HG02610 (cell line): ENCODE measurements at regions not wholly inside any gene's neighbourhood (a gene's known extent, or its start where the extent isn't known, plus 50 kb on each side); places are given as distances from the start of the nearest gene placed in this dataset.
"Not testable (repeated sequence)": the region's sequence is repeated elsewhere in the genome, so short reads cannot be mapped to it uniquely, and the experiment has no call there.

Experiments
- ATAC-seq: cut with Tn5 transposase; IDR thresholded peaks from one replicate; pipeline ENCODE4 v1.9.1; 2021; ENCODE audit warnings: mild to moderate bottlenecking, moderate library complexity; ENCODE audit not compliant: unreplicated experiment

DNA sequence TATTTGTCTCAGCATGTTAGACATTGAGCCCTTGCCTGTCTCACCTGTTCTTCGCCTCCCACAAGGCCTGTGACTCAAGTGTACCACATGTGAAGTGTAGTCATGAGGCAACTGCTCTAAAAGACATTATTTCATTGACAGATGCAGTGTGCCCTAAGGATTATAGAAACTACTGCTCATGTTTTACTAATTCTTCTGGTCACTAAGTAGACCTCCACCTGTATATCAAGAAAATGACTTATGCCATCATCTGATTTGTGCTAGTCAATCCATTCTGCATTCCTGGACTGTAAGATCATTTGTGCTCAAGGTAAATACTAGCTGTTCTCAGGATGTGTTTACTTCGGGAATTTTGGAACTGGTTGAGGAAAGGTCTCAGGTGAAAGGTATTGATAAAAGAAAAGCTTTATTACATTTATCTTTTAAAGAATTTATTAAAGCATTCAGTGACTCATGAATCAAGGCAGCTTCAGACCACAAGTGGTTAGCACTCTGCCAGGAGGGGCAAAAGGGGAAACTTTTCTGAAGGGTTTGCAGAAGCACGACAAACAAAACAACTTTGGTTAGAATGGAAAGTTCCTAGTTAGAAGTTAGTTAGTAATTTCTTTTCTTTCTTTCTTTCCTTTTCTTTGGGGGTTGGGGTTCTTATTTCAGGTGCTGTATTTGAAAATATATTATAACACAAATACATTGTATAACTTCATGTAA, 465.3 kb upstream of the CBLB start:
- ATAC-seq = peak; percentile 45

DNA sequence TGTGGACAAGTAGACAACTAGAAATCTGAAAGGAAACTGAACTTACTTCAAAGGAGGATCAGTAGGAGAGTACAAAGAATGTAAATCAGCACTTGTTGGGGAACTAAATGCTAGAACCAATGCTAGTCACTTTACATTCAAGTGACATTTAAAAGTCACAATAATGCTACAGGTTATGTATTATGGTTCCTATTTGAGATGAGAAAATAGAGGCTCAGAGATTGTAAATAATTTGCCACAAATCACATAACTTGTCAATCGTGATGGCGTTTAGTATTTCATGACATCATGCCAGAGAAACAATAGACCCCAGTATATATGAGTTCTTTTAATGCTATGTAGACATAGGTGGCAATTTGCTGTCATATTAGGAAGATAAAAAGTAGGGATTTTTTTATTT, 467.8 kb upstream of the CBLB start:
- no peak for ATAC-seq

DNA sequence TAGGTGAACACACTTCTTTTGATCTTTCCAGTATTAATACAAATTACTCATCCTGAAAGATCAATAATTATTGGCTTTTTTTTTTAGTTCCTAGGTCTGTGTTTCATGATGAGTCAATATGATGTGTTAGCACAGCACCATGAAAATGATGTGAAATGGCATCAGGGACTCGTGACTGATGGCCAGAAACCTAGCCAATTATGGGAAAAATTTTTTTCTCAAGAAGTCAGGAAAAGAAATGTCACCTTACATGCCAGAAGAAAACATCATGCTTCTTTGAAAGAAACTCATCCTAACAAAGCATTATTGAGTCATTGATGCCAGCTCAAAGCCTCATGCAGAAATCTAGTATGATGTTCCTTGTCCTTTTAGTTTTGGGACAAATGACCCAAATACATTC, 468.3 kb upstream of the CBLB start:
- no peak for ATAC-seq

- ATAC-seq = no peak
Observed at GRCh38 chr3:106338582-106339214, 469.9 kb upstream of the CBLB start.

GRCh38 chr3:106339551-106339950, 470.7 kb upstream of the CBLB start:
- no peak for ATAC-seq

DNA sequence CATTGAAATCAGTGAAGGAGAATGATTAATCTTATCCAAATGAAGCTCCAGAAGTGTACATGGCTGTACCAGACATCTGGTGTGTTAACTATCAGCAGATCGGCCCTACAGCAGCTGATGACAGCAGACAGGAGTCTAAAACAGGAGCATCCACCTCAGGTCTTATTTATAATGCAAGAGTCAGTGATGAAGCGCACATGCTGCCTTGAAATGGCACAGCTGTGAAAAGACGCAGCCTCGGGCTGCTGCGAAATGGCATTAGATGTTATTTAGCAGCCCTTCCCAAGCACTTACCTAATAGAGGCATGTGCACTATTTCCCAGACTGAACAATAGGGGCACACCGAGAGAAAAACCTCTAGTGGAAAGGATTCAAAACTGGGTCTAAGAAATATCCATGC, 472.3 kb upstream of the CBLB start:
- ATAC-seq = no peak

GRCh38 chr3:106341586-106342162, 472.9 kb upstream of the CBLB start:
- ATAC-seq = no peak

DNA sequence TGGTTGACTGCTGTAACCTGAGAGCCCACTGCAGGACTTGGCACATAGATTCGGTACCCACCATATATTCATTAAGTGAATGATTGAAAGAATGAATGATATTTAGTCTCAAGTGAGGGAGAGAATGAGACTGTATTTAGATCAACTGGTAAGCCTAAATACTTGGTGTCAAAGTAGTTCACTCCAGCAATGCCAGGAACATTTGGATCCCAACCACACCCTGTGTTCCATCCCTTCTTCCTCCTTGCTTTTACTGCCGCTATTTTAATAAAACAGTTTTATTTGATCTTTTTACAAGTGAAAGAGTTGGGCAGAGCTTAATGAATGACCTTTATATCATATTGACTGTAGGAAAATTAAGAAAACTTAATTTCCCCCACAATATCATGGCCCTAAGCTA, 473.6 kb upstream of the CBLB start:
- no peak for ATAC-seq

DNA sequence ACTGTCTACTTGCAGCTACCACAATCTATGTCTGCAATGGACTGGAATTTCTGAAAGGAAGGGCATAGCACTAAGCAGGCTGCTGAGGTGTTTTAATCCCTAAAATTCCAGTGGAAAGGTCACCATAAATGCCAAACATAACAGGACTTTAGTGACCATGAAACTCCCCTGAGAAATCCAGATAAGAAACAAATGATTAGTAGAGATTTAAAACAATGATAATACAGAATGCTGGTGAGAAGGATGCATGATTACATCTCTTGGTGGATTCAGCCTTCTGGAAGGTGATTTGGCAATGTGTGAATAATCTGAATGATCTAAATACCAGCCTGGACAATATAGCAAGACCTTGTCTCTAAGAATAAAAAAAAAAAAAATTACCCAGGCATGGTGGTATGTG, 475.0 kb upstream of the CBLB start:
- no peak for ATAC-seq

DNA sequence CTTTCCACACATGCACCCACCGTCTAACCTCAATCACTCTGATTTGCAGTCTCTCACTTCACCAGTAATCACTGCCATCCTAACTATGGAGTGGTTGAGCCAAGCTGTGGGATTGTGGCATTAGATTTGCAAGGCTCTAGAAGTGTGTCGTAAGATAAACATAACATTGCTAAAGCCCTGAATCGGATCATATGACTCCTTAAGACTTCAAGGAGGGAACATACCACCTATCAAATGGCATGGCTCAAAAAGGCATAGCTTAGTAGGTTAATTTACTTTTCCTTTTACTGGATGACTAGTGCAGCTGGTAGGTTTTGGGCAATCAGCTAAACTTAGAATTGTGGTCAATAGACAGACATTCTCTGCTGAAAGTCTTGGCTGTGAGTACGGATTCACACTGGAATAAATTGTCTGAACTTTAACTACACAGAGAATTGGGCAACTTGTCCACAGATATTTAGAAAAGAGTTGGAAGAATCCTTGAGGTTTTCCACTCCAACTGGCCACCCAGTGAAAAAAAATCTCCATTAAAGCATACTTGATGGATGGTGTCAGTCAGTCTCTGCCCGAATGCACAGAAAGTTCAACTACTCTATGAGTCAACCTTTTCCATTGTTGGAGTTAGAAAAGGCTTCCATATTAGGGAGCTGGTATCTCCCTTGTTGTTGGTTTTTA, 476.7 kb upstream of the CBLB start:
- no peak for ATAC-seq

- ATAC-seq = no peak
Observed at GRCh38 chr3:106347350-106347749, 478.5 kb upstream of the CBLB start.

GRCh38 chr3:106348139-106348690, 479.4 kb upstream of the CBLB start:
- no peak for ATAC-seq

DNA sequence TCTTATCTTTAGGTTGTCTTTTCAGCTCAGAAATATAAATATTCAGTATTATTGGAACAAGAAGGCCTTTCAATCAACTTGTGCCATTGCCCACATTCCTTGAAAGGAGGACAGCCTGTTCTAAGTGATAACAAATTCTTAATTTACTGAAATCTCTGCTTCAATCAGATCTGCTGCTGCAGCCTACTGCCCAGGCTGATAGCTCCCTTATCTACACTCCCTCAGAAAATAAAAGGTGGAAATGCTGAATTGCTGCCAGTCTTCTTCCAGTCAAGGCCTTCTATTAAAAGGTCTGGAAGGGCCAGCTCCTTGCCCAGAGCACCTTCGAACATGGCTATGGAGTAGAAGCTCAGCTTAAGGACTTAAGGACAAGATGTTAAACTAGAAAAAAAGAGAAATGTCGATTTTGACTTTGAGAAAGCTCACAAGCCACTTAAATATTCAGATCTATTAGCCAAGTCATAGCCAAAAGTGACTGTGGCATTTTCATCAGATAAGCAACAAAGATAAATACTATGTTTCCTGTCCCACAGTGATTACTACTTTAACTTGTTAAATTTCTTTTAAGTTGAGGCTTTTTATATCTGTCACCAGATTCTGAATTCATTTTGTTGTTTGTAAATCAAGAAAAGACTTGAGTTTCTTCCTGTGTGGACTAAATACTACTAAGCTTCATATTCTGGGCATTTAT, 480.5 kb upstream of the CBLB start:
- ATAC-seq = no peak

DNA sequence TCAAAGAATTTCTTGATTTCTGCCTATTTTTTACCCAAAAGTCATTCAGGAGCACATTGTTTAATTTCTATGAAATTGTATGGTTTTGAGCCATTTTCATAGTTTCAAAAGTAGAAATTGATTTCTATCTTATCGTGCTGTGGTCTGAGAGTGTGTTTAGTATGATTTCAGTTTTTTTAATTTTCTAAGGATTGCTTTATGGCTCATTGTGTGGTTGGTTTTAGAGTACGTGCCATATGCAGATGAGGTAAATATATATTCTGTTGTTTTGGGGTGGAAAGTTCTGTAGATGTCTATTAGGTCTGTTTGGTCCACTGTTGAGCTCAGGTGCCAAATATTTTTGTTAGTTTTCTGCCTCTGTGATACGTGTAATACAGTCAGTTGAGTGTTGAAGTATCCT, 487.1 kb upstream of the CBLB start:
- no peak for ATAC-seq

DNA sequence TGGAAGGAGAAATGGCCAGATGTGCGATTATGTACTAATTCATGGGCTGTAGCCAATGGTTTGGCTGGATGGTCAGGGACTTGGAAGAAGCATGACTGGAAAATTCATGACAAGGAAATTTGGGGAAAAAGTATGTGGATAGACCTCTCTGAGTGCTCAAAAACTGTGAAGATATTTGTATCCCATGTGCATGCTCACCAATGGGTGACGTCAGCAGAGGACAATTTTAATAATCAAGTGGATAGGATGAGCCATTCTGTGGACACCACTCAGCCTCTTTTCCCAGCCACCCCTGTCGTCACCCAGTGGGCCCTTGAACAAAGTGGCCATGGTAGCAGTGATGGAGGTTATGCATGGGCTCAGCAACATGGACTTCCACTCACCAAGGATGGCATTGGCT, 490.9 kb upstream of the CBLB start:
- no peak for ATAC-seq

DNA sequence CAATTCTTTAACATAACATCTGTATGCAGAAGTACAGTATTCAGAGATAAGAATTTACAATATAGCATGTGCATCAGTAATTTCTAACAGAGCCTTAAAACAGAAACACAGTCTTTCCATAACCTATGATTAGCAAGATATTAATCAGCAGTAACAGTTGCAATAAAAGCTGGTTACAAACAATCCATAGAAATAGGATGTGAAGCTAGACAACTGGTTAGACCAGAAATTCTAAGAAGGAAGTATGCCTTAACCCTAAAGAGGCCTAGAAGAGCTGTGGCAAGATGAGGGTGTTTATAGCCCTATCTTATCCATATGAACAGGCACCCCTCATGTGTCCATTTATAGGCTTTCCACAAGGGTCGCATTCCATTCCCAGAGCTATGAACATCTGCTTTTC, 492.1 kb upstream of the CBLB start:
- ATAC-seq = not testable (repeated sequence)

DNA sequence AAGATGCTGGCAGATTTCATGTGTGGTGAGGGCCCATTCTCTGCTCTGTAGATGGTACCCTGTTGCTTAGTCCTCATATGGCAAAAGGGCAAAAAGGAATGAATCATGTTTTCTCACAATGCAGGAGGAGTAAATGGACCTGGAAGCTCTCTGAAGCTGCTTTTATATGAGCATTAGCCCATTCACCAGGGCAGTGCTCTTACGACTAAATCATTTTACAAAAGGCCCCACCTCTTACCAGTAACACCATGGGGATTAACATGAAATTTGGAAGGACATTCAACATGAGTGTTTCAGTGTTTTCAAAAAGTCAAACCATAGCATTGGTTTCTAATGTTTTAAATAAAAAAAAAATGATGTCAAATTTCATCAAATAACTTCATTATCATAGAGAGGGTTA, 495.7 kb upstream of the CBLB start:
- ATAC-seq = no peak

- ATAC-seq = no peak
Observed at GRCh38 chr3:106365061-106365691, 496.4 kb upstream of the CBLB start.

DNA sequence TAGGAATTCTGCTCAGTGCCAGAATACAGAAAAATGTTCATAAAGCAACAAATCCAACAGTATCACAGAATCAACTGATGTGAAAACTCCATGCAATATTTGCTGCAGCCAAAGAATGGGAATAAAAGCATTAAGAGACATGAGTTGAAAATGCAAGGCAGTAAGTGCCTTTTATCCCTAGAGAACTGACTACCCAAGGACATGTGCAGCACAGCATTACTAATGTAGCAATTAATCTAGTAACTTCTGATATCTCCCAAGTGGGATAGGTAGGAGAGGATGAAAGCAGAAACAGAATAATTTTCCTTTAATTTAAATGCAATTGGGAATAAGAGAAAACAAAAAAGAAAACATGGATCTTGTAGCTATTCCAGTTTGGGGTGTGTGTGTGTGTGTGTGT, 497.5 kb upstream of the CBLB start:
- ATAC-seq = no peak

GRCh38 chr3:106367496-106367895, 498.7 kb upstream of the CBLB start:
- ATAC-seq = no peak
